GM20000 (cell line): ENCODE measurements at regions not wholly inside any gene's neighbourhood (a gene's known extent, or its start where the extent isn't known, plus 50 kb on each side); places are given as distances from the start of the nearest gene placed in this dataset.

ENCODE experiments used
- DNase-seq: peaks from one replicate; pipeline ENCODE4 v3.0.0; 2012; ENCODE audit warnings: low spot score
- TF ChIP-seq, protein P1 (sequence below): IDR thresholded peaks from 2 replicates; pipeline ENCODE4 v1.5.1; 2012; ENCODE audit warnings: mild to moderate bottlenecking, control low read depth; ENCODE audit errors: extremely low read depth, missing control alignments

DNA sequence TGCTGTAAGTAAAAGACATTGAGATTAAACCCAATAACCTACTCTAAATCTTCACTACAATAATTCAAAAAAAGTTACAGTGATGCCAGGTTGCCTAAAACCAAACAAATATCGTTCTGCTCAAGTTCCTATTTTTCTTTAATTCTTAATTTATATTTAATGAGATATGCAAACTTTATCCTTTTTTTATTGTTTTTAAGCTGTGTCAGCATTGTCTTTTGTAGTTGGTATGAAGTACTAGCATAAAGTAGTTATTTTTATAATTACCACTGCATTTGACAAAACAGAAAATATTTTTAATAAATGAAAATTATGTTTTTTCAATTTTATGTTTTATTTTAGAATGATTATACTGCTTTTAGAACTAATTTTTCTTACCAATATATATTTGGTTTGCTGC is 1431.1 kb upstream of the PCDH7 start:
- no peak for DNase-seq
- TF ChIP-seq, protein P1, sequence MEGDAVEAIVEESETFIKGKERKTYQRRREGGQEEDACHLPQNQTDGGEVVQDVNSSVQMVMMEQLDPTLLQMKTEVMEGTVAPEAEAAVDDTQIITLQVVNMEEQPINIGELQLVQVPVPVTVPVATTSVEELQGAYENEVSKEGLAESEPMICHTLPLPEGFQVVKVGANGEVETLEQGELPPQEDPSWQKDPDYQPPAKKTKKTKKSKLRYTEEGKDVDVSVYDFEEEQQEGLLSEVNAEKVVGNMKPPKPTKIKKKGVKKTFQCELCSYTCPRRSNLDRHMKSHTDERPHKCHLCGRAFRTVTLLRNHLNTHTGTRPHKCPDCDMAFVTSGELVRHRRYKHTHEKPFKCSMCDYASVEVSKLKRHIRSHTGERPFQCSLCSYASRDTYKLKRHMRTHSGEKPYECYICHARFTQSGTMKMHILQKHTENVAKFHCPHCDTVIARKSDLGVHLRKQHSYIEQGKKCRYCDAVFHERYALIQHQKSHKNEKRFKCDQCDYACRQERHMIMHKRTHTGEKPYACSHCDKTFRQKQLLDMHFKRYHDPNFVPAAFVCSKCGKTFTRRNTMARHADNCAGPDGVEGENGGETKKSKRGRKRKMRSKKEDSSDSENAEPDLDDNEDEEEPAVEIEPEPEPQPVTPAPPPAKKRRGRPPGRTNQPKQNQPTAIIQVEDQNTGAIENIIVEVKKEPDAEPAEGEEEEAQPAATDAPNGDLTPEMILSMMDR, result no peak

DNA sequence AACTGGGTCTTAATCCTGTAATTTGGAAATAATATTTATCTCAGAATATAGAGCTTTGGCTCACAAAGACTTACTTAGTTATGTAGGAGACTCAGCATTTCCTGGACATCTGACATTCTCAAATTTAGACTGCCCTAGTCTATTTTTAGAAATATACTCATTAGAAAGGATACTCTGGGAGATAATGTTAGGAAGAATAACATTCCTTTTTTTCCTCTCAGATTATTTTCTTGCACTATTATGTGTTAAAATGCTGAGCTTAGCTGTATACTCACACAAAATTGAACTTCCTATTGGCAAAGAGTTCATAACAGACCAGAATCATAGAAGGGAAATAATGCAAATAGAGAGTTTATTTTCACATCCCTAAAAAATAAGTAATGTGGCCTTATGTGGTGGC is 1424.9 kb upstream of the PCDH7 start:
- no peak for DNase-seq
- TF ChIP-seq, protein P1, result no peak

DNA sequence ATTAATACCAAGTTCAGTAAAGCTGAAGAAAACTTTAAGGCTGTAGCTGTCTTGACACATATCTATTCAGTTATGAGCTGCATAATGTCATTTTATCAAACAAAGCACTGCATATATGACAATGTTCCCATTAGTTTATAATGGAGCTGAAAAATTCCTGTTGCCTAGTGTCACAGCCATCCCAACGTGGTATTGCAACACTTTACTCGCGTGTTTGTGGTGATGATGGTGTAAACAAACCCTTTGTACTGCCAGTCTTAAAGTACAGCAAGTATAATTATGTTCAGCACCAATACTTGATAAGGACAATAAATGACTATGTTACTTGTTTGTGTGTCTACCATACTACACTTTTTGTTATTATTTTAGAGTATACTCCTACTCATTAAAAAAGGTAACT is 1415.6 kb upstream of the PCDH7 start:
- no peak for DNase-seq
- TF ChIP-seq, protein P1, result no peak

DNA sequence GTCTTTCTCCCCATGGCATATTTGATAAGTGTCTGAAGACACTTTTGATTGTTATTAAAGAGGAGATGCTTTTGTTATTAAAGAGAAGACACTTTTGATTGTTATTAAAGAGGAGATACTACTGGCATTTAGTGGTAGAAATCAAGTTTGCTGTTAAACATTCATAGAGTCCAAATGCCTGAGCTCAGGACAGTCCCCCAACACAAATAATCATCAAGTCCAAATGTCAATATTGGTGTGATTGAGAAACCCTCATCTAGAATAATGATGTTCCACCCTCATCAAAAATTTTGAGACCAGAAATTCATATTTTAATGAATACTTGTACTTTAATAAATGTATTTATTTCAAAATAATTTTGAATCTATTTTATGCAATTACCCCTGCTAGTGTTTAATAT is 1412.9 kb upstream of the PCDH7 start:
- TF ChIP-seq, protein P1, result no peak

DNA sequence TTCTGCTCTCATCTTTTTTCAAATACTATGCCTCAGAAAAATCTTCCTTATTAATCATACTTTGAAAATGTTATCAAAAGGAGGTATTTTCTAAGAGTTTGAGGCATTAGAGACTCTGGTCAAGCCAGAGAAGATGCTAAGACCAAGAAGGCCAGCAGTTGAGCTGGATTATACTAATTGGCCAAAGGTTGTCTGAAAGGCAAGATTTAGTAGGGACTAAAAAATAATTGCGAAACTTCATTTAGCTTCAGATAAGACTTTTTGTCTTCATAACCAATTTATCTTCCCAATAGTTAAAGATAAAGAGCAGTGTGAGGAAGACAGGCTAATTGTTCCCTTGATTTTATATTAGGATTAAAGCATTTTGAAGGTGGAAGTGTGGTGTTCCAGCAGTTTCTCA is 1412.4 kb upstream of the PCDH7 start:
- TF ChIP-seq, protein P1, result no peak
- no peak for DNase-seq

More for the DNA sequence above, 1412.9 kb upstream of the PCDH7 start:
- no peak for DNase-seq

DNA sequence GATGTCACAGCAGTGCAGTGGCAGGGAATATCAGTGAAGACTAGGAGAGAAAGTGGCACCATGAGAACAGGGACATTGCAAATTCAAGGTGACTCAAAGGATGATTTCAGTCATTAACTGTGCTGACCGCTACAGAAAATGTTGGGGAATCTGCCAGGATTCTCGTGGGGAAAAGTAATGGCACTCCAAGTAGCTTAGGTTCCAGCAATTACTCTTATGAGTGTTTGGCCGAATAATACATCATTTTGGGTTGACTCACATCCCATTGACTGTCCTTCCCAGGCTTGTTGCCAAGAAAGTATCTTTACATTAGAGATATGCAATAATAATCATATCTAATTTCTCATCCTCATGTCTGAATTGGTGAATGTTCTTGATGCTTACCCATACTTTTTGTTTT is 1411.1 kb upstream of the PCDH7 start:
- TF ChIP-seq, protein P1, result no peak
- no peak for DNase-seq

DNA sequence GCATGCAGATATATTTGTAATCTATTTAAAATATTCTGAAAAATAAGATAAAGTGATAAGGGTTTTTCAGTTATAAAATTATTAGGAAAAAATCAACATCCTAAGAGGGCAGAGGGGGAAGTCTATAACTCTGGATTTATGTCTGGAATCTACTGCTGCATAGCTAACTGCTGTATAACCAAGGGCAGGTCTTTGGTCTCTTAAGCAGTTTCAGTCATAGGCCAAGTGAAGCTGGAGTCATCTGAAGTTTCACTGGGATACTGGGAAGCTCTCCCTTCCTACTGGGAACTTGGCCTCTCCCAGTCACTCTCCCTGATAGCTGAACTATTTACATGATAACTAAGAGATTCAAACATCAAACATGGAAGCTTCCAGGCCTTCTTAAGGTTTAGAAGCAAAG is 1409.9 kb upstream of the PCDH7 start:
- TF ChIP-seq, protein P1, result no peak
- no peak for DNase-seq

DNA sequence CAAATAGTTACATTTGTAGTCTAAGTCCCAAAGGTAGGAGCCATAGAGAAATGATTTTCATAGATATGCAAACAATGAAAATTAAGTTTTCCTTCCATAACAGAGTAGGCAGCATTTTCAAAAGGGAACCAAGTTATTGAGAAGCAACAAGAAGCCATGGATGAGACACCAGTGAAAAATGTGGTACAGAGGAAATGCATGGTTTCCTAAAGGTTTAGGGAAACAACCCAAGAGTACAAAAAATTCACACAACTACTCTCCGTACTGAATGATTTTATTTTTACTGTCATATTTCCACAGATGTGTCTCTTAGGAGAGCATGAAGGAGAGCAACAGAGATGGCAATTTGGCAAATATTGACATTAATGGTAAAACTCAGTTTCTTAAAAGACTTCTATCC is 1408.9 kb upstream of the PCDH7 start:
- no peak for DNase-seq
- TF ChIP-seq, protein P1, result no peak
